DND-41 (cell line): ENCODE measurements at regions not wholly inside any gene's neighbourhood (a gene's known extent, or its start where the extent isn't known, plus 50 kb on each side); places are given as distances from the start of the nearest gene placed in this dataset.

Experiments used
- CTCF ChIP-seq: IDR thresholded peaks from 2 replicates; pipeline ENCODE4 v1.5.1; 2012; ENCODE audit warnings: borderline replicate concordance, low read length, moderate library complexity, mild to moderate bottlenecking; ENCODE audit not compliant: poor library complexity, severe bottlenecking; ENCODE audit errors: extremely low read depth
- EZH2 ChIP-seq: IDR thresholded peaks from 3 replicates; pipeline ENCODE4 v1.6.1; 2012; ENCODE audit warnings: borderline replicate concordance, low read depth, mild to moderate bottlenecking, moderate library complexity, low read length, inconsistent platforms; ENCODE audit not compliant: severe bottlenecking

GRCh38 chr20:22450537-22450936, 133.8 kb downstream of the FOXA2 start:
- no peak for TF ChIP-seq CTCF
- no peak for TF ChIP-seq EZH2
